ENCODE measurements at regions not wholly inside any gene's neighbourhood (a gene's known extent, or its start where the extent isn't known, plus 50 kb on each side); places are given as distances from the start of the nearest gene placed in this dataset.

- TF ChIP-seq CTCF (IDR thresholded peaks at IDR 0.05; ENCODE audit: borderline replicate concordance, extremely low read depth, low read length, poor library complexity, severe bottlenecking) (no peak), EZH2 (IDR thresholded peaks at IDR 0.05; ENCODE audit: borderline replicate concordance, low read depth, low read length, severe bottlenecking) (no peak)
Measured at GRCh38 chr6:16976385-16977183, 125.3 kb upstream of the STMND1 start.
